22Rv1 (cell line): ENCODE measurements at regions not wholly inside any gene's neighbourhood (a gene's known extent, or its start where the extent isn't known, plus 50 kb on each side); places are given as distances from the start of the nearest gene placed in this dataset.

ENCODE experiments used
- CTCF ChIP-seq: fragments of 450-650 bp; IDR thresholded peaks from 2 replicates; pipeline ENCODE4 v1.5.1; 2017; ENCODE audit warnings: mild to moderate bottlenecking
- ZFX ChIP-seq: fragments of 450-650 bp; IDR thresholded peaks from 2 replicates; pipeline ENCODE4 v1.6.1; 2017; ENCODE audit warnings: antibody characterized with exemption, borderline replicate concordance

DNA sequence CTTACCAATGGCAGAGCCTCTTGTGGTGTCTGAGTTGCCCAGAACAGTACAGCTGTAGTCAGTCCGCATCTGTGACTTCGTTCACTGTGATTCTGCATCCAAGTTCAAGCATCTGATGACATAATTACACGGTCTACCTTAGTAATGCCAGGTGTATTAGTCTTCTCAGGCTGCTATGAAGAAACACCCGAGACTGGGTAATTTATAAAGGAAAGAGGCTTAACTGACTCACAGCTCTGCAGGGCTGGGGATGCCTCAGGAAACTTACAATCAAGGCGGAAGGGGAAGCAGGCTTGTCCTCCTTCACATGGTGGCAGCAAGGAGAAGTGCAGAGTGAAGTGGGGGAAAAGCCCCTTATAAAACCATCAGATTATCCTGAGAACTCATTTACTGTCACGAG, 163.9 kb upstream of the SULF2 start:
- no peak for TF ChIP-seq CTCF
- no peak for TF ChIP-seq ZFX
